HCT116 (cell line): ENCODE measurements at regions not wholly inside any gene's neighbourhood (a gene's known extent, or its start where the extent isn't known, plus 50 kb on each side); places are given as distances from the start of the nearest gene placed in this dataset.

ENCODE experiments used
- CTCF ChIP-seq, 3 experiments: fragments of 200-600 bp in 1 of 3; sonication (generic) in 1 of 3; IDR thresholded peaks in 2 of 3; conservative IDR thresholded peaks in 1 of 3; 2 replicates each; pipeline ENCODE4 v1.5.1; 2012 to 2017; ENCODE audit warnings: low read depth in 2 of 3, low read length in 2 of 3, antibody characterized with exemption in 1 of 3, borderline replicate concordance in 1 of 3, control low read depth in 1 of 3, mild to moderate bottlenecking in 1 of 3, mixed read lengths in 1 of 3, mixed run types in 1 of 3, moderate library complexity in 1 of 3; ENCODE audit not compliant: insufficient read depth in 1 of 3
- EZH2 ChIP-seq: fragments of 200-600 bp; sonication (generic); IDR thresholded peaks from 2 replicates; pipeline ENCODE4 v1.6.1; 2017; ENCODE audit warnings: antibody characterized with exemption, mixed run types
- EZH2phosphoT487 ChIP-seq: fragments of 200-600 bp; IDR thresholded peaks from 2 replicates; pipeline ENCODE4 v1.6.1; 2018; ENCODE audit warnings: antibody characterized with exemption, borderline replicate concordance
- POLR2A ChIP-seq: IDR thresholded peaks from 2 replicates; pipeline ENCODE4 v1.7.0; 2011; ENCODE audit warnings: borderline replicate concordance; ENCODE audit not compliant: insufficient read depth, insufficient read length; ENCODE audit errors: extremely low read depth
- POLR2AphosphoS5 ChIP-seq: IDR thresholded peaks from 2 replicates; pipeline ENCODE4 v1.6.1; 2011; ENCODE audit warnings: mild to moderate bottlenecking, low read depth, low read length, moderate library complexity
- REST ChIP-seq: IDR thresholded peaks from 2 replicates; pipeline ENCODE4 v1.6.1; 2012; ENCODE audit warnings: low read depth
- SIN3A ChIP-seq: IDR thresholded peaks from 2 replicates; pipeline ENCODE4 v1.6.1; 2012; ENCODE audit warnings: low read depth
- SRF ChIP-seq: IDR thresholded peaks from 2 replicates; pipeline ENCODE4 v1.6.1; 2012; ENCODE audit warnings: low read depth
- YY1 ChIP-seq: IDR thresholded peaks from 2 replicates; pipeline ENCODE4 v1.6.1; 2011; ENCODE audit warnings: low read length, low read depth, moderate library complexity, mild to moderate bottlenecking; ENCODE audit not compliant: insufficient replicate concordance; ENCODE audit errors: extremely low read depth
- ZFX ChIP-seq: fragments of 450-650 bp; IDR thresholded peaks from 2 replicates; pipeline ENCODE4 v1.6.1; 2017
- ZNF274 ChIP-seq: fragments of 200-500 bp; sonication (Bioruptor generic); IDR thresholded peaks from 2 replicates; pipeline ENCODE4 v1.6.1; 2014; ENCODE audit warnings: mild to moderate bottlenecking, low read depth, low read length, inconsistent platforms
- TF ChIP-seq, protein P1 (sequence below): IDR thresholded peaks from 2 replicates; pipeline ENCODE4 v1.6.1; 2012
- TF ChIP-seq, protein P2 (sequence below): IDR thresholded peaks from 2 replicates; pipeline ENCODE4 v1.6.1; 2012
- TF ChIP-seq, protein P3 (sequence below): IDR thresholded peaks from 2 replicates; pipeline ENCODE4 v1.6.1; 2011; ENCODE audit warnings: mild to moderate bottlenecking, low read length, moderate library complexity; ENCODE audit not compliant: insufficient replicate concordance; ENCODE audit errors: extremely low read depth

DNA sequence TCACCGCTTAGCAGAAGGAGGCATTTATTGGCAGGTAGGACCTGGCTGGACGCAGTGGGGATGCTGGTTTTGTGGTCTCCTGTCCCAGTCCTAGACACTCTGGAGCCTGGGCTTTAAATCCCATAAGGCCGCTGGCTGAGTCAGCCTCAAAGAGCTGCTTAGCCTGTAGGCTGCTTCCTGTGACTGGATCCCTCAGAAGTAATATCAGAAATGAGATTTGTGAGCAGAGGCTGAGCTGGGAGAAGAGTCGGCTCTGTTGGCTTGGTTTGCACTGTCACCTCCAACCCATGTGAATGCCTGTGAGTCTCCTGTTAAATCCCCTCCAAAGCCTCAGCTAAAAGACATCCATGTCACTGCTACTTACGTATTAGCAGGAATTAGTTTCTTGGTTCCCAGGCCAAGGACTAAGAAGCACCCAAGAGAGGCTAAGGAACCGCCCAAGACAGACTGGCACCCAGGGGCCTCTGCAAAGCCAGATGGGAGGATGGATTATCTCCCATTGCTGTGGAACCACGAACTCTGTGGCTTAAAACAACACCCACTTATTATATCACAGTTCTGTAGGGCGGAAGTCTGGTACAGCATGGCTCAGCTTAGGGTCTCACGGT is 289.4 kb downstream of the CDC5L start:
- TF ChIP-seq POLR2A, result no peak
- no peak for TF ChIP-seq EZH2
- TF ChIP-seq CTCF (IDR thresholded peaks at IDR 0.05 in 2 of 3, conservative IDR thresholded peaks at IDR 0.05 in 1 of 3; ENCODE audit: borderline replicate concordance in 1 of 3, insufficient read depth in 1 of 3, low read depth in 2 of 3, low read length in 2 of 3), result no peak
- TF ChIP-seq REST, result no peak
- TF ChIP-seq SIN3A, result no peak
- TF ChIP-seq, protein P1, sequence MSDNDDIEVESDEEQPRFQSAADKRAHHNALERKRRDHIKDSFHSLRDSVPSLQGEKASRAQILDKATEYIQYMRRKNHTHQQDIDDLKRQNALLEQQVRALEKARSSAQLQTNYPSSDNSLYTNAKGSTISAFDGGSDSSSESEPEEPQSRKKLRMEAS, result no peak
- TF ChIP-seq, protein P2, sequence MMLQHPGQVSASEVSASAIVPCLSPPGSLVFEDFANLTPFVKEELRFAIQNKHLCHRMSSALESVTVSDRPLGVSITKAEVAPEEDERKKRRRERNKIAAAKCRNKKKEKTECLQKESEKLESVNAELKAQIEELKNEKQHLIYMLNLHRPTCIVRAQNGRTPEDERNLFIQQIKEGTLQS, result no peak
- no peak for TF ChIP-seq ZFX
- TF ChIP-seq EZH2phosphoT487, result no peak
- TF ChIP-seq, protein P3, sequence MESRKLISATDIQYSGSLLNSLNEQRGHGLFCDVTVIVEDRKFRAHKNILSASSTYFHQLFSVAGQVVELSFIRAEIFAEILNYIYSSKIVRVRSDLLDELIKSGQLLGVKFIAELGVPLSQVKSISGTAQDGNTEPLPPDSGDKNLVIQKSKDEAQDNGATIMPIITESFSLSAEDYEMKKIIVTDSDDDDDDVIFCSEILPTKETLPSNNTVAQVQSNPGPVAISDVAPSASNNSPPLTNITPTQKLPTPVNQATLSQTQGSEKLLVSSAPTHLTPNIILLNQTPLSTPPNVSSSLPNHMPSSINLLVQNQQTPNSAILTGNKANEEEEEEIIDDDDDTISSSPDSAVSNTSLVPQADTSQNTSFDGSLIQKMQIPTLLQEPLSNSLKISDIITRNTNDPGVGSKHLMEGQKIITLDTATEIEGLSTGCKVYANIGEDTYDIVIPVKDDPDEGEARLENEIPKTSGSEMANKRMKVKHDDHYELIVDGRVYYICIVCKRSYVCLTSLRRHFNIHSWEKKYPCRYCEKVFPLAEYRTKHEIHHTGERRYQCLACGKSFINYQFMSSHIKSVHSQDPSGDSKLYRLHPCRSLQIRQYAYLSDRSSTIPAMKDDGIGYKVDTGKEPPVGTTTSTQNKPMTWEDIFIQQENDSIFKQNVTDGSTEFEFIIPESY, result no peak
- TF ChIP-seq POLR2AphosphoS5, result no peak
- TF ChIP-seq ZNF274, result no peak
- no peak for TF ChIP-seq YY1
- no peak for TF ChIP-seq SRF
